Activated T-cell treated with anti-CD3 and anti-CD28 coated beads for 1 hour (primary cell): ENCODE measurements at regions not wholly inside any gene's neighbourhood (a gene's known extent, or its start where the extent isn't known, plus 50 kb on each side); places are given as distances from the start of the nearest gene placed in this dataset.

Experiments used
- DNase-seq: peaks from one replicate; pipeline ENCODE4 v3.0.0-alpha.2; 2020; ENCODE audit warnings: low read depth

GRCh38 chr2:120953066-120953756, 217.5 kb downstream of the GLI2 start:
- DNase-seq, result no peak

DNA sequence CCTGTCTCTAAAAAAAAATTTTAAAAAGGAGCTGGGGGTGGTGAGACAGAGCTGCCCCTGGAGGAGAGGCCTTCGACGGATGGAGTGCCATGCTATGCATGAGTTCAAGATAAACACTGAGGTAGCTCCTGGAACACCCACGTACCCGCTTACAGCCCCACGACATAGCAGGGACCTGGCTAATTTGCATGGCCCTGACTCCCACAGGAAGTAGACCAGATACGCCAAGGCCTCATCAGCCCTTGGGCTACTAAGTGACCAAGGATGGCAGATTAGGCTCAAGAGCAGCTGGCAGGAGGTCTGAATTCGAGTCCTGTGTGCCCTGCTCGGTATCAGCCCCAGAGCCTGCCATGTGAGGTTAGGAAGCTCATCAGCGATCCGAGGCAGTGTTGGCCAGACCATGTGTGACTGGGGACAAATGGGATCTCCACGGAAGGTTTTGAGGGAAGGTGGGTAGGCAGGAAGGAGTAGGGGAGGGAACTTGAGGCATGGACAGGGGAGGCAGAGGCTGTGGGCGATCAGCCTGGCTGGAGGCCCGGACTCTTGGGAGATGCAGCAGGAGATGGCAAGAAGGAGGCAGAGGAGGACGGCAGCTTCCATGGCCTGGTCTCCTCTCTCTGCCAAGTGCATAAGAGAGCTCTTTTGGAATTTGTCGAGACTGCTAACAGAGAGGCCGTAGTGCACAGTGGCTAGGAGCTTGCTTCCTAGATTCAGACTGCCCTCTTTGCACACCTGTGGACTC, 218.3 kb downstream of the GLI2 start:
- DNase-seq, result no peak

- DNase-seq, result no peak
These were observed 219.3 kb downstream of the GLI2 start for GRCh38 chr2:120954939-120955338.

- DNase-seq, result no peak
These were observed 219.8 kb downstream of the GLI2 start for GRCh38 chr2:120955427-120955826.

DNA sequence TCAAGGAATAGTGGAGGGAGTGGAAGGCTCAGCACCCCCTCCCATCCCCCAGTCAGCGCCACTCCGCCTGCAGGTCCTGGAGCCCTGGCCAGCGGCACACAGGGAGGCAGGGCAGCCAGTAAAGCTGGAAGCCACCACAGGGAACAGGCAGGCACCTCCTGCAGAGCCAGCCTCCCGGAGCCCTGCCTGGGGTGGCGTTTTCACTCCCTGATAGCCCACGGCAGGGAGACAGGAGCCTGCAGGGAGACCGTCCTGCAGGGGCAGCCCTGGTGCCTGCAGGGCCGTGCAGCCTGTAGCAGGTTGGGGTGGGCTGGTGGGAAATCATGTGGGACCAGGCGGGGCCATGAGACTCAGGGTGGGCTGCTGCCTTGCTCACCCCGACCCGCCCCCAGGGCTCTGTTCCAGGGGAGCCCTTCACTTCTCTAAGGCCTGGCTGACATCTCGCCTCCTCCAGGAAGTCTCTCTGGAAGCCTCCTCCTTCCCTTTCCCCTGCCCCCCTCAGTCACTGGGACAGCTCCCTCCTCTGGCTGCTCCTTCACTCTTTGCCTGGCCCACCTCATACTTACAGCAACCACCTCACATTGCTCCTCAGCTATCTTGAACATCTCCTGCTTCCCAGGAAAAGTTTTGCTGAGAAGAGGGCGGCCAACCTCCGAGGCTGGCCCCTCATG, 221.0 kb downstream of the GLI2 start:
- no peak for DNase-seq

- DNase-seq, result no peak
These were observed 222.2 kb downstream of the GLI2 start for GRCh38 chr2:120957905-120958304.

DNA sequence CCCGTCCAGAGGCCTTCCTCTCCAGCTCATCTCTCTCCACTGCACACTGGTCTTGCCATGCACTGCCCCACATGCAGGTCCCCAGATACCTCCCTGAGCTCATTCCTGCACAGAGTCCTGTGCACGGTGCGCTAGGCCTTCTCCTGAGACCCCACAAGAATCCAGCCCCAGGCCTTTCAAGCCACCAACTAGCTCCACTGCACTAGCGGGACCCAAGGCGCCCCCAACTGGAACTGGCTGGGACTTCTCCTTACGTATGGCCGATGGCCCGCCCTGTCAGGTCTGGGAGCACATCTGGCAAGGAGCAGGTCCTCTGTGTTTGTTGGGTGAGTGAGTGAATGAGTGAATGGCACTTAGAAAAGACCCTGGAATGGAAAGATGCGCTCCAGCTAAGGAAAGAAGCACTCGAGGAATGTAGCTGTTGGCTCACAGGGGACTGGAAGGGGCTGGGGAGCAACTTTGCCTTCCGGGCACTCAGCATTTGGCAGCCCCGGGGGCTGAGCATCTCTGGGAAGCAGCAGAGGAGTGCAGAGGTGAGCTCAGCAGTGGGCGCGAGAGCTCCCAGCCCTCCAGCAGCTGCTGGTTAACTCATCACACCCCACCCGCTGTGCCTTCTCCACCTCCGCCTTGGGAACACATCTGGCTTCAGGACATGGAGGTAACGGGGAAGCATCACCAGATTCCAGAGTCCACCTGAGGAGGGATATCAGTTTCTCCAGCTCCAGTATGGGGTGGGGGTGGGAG, 223.1 kb downstream of the GLI2 start:
- DNase-seq, result no peak

DNA sequence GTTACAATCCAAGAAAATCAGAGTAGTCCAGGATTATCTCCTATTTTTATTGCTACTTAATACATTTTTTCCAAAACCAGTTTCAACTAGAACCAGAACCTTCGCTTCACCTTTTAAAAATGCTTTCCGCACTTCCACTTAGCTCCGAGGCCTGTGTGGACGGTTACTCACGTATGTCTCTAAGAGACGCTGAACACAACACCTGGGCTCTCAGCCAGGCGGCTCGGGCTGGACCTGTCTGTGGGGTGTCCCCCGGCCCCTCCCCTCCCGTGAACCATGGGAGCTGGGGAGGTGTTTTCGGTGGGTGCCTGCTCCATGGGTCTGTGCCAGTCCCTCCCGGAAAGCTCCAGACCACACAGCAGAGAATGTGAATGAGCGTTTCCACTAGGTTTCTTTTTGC, 223.8 kb downstream of the GLI2 start:
- no peak for DNase-seq

DNA sequence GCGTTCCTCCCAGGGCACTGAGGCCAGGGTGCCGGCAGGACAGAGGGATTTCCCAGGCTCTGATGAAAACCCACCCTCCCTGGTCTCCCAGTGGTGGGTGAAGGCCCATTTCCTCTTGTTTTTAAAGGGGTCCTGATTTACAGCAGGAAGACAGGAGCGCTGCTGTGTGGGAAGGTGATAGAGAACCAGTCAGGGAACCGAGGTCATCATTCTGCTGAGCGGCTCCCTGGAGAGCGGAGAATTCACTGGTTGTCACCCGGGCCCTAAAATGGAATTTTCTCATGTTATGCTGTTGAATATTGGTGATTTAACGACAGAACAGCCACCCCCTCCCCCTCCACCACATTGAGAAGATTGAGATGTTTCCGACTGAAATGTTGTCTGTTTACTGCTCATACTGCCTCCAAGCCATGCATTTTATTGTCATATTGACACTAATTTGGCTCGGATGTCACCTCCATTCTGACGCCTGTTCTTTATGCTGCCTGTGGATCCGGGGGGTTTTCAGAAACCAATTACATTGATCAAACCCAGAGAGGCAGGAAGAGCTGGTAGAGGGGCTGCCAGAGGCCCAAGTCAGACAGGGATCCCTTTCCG, 225.2 kb downstream of the GLI2 start:
- DNase-seq, result no peak

- no peak for DNase-seq
These were observed 225.7 kb downstream of the GLI2 start for GRCh38 chr2:120961396-120961795.

- DNase-seq, result no peak
These were observed 228.5 kb downstream of the GLI2 start for GRCh38 chr2:120963997-120964705.

DNA sequence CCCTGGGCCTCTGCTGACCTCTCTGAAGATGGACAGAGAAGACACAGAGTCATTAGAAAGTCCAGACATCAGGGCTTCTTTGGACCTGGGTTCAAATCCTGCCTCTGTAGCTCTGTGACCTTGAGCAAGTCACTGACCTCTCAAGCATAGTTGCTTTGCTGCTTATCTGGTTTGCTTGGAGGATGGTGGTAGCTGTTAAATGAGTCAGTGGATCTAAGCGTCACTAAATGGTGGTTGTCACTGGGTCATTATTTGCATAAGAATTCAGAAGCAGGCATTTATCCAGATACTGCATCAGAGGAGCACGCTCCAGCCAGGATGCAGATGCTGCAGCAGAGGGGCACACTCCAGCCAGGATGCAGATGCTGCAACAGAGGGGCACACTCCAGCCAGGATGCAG, 229.2 kb downstream of the GLI2 start:
- no peak for DNase-seq

GRCh38 chr2:120966510-120967254, 231.0 kb downstream of the GLI2 start:
- DNase-seq, result no peak

- no peak for DNase-seq
These were observed 232.8 kb downstream of the GLI2 start for GRCh38 chr2:120968307-120969015.

GRCh38 chr2:120969613-120970355, 234.1 kb downstream of the GLI2 start:
- DNase-seq, result no peak

GRCh38 chr2:120971866-120972265, 236.2 kb downstream of the GLI2 start:
- DNase-seq, result no peak

DNA sequence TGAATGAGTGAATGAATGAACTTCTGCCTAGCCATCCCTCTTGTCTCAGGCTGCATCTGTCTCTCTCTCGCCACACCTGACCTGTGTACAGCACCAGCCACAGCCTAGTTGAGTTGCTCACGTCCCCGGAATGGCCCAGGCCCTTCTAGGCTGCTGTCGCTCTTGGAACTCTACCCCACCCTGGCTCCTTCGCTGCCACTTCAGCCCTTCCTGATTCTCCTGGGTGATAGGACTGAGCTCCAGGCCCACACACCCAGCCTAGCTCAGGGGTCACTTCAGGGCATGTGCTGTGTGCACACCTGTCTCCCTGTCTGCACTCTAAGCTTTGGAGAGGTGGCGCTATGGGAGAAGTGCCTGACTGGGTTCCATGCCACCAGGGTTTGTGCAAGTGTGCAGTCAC, 236.6 kb downstream of the GLI2 start:
- DNase-seq, result no peak

- DNase-seq, result no peak
These were observed 237.5 kb downstream of the GLI2 start for GRCh38 chr2:120973196-120973595.

- no peak for DNase-seq
These were observed 239.3 kb downstream of the GLI2 start for GRCh38 chr2:120974950-120975349.
